Glutamatergic neuron (in vitro differentiated cells): ENCODE measurements at regions not wholly inside any gene's neighbourhood (a gene's known extent, or its start where the extent isn't known, plus 50 kb on each side); places are given as distances from the start of the nearest gene placed in this dataset.
"Not testable (repeated sequence)": the region's sequence is repeated elsewhere in the genome, so short reads cannot be mapped to it uniquely, and the experiment has no call there.

Source experiments
- DNase-seq: peaks from one replicate; pipeline ENCODE4 v3.0.0; 2022
- H3K27ac Mint-ChIP-seq: one replicate; pipeline ENCODE4 v1.8.0; 2020; ENCODE audit warnings: mild to moderate bottlenecking, mixed read lengths, inconsistent platforms; ENCODE audit not compliant: unreplicated experiment
- H3K27me3 Mint-ChIP-seq: one replicate; pipeline ENCODE4 v1.8.0; 2020; ENCODE audit warnings: mild to moderate bottlenecking, moderate library complexity, mixed read lengths, inconsistent platforms; ENCODE audit not compliant: unreplicated experiment
- H3K36me3 Mint-ChIP-seq: one replicate; pipeline ENCODE4 v1.8.0; 2020; ENCODE audit warnings: mild to moderate bottlenecking, mixed read lengths, inconsistent platforms; ENCODE audit not compliant: unreplicated experiment
- H3K4me1 Mint-ChIP-seq: one replicate; pipeline ENCODE4 v1.8.0; 2020; ENCODE audit warnings: mild to moderate bottlenecking, low read depth, mixed read lengths, inconsistent platforms; ENCODE audit not compliant: unreplicated experiment
- H3K4me3 Mint-ChIP-seq: one replicate; pipeline ENCODE4 v1.8.0; 2020; ENCODE audit warnings: mild to moderate bottlenecking, mixed read lengths, inconsistent platforms; ENCODE audit not compliant: unreplicated experiment
- H3K9me3 Mint-ChIP-seq: one replicate; pipeline ENCODE4 v1.8.0; 2020; ENCODE audit warnings: mild to moderate bottlenecking, moderate library complexity, mixed read lengths, inconsistent platforms; ENCODE audit not compliant: unreplicated experiment
- TF ChIP-seq, protein P1 (sequence below): fragments of 200-600 bp; sonication (generic); IDR thresholded peaks from one replicate; pipeline ENCODE4 v1.5.0; 2021; ENCODE audit not compliant: partially characterized antibody, unreplicated experiment

DNA sequence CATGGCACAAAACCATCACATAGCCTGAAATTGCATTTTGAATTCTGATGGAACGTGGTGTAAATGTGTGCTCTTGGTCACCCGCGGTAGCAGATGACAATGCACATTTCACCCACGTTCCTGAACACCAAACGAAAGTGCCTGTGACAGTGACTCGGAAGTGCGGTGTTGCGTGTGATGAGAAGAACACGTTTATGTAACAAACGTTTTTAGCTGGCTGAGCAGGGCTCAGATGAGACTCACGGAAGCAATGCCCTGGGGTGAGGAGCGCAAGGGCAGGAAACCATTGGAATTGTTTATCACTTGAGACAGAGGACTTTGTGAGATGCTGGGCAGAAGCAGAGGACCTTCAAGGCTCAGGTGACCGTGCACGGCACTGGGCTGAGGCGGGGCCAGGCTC is 449.2 kb upstream of the CFAP20DC start:
- Mint-ChIP-seq H3K27me3 (no peaks in the 10 kb centered on the region), H3K4me3 (no peak overlapping the region), H3K27ac (no peak overlapping the region), H3K36me3 (no peaks in the 10 kb centered on the region), H3K9me3 (peaks cover 1% of the 10 kb centered on the region), H3K4me1 (no peaks in the 10 kb centered on the region)
- DNase-seq = no peak
- TF ChIP-seq, protein P1, sequence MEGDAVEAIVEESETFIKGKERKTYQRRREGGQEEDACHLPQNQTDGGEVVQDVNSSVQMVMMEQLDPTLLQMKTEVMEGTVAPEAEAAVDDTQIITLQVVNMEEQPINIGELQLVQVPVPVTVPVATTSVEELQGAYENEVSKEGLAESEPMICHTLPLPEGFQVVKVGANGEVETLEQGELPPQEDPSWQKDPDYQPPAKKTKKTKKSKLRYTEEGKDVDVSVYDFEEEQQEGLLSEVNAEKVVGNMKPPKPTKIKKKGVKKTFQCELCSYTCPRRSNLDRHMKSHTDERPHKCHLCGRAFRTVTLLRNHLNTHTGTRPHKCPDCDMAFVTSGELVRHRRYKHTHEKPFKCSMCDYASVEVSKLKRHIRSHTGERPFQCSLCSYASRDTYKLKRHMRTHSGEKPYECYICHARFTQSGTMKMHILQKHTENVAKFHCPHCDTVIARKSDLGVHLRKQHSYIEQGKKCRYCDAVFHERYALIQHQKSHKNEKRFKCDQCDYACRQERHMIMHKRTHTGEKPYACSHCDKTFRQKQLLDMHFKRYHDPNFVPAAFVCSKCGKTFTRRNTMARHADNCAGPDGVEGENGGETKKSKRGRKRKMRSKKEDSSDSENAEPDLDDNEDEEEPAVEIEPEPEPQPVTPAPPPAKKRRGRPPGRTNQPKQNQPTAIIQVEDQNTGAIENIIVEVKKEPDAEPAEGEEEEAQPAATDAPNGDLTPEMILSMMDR = no peak

DNA sequence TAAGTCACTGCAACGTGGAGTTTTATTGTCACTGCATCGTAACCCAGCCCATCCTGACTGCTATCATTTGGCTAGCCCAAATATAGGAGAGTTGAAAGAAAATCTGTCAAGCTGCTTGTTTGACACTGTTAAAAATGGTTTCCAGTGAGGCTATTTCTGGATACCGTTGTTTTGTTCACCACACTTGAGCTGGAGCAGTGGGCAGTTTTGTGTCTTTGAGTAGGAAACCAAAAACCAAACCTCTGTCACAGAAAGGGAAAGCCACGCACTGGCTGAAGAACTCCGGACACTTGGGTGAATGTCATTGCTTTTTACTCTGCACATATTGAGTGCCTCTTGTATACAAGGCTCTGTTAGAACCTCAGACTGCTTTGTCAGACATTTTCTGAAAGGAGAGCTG is 446.4 kb upstream of the CFAP20DC start:
- TF ChIP-seq, protein P1 = no peak
- DNase-seq = no peak
- Mint-ChIP-seq H3K9me3 (peaks cover 1% of the 10 kb centered on the region), H3K36me3 (no peaks in the 10 kb centered on the region), H3K4me1 (no peaks in the 10 kb centered on the region), H3K27ac (no peak overlapping the region), H3K4me3 (no peak overlapping the region), H3K27me3 (no peaks in the 10 kb centered on the region)

DNA sequence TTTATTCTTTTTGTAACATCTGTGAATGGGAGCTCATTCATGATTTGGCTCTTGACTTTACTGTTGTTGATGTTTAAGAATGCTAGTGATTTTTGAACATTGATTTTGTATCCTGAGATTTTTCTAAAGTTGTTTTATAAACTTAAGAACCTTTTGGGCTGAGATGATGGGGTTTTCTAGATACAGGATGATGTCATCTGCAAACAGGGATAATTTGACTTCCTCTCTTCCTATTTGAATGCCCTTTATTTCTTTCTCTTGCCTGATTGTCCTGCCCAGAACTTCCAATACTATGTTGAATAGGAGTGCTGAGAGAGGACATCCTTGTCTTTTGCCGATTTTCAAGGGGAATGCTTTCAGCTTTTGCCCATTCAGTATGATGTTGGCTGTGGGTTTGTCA is 445.1 kb upstream of the CFAP20DC start:
- not testable (repeated sequence) for DNase-seq, H3K9me3 Mint-ChIP-seq, H3K27ac Mint-ChIP-seq, H3K27me3 Mint-ChIP-seq, H3K4me1 Mint-ChIP-seq, H3K4me3 Mint-ChIP-seq, H3K36me3 Mint-ChIP-seq

DNA sequence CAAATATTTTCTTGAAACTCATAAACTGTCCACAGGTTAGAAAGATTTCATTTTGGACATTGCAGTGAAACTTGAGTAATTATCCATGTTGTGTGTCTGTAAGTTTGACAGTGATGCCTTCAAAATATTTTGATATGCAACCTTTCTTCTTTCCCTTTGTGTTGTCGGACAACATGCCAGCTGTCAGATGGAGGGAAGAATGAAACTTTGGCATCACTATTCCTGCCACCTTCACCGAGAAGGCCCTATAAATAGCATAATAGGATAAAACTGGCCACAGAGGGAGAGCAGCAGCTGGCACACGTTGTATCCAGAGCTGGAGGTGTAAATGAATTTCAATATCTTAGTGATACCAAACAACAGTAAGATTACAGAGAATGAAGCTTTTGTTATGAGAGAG is 436.7 kb upstream of the CFAP20DC start:
- Mint-ChIP-seq H3K4me3 (no peak overlapping the region), H3K27me3 (no peaks in the 10 kb centered on the region), H3K27ac (no peak overlapping the region), H3K9me3 (no peaks in the 10 kb centered on the region), H3K4me1 (no peaks in the 10 kb centered on the region), H3K36me3 (no peaks in the 10 kb centered on the region)
- DNase-seq = no peak
- TF ChIP-seq, protein P1 = no peak

DNA sequence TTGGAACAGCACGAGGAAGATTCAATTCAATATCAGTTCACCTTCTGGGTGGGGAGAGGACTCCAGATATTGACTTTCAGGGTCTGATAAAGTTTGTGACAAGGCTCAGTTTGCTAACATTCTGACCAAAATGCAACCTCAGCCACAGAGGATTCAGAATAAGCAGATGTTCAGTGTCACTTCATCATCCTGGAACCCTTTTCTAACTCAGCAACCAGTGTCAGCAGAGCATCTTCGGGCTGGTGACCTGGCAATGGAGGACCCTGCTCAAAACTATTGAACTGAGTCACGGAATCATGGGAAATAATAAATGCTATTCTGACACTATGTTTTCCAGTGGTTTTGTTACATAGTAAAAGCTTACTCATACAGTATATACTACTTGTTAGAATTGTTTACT is 433.4 kb upstream of the CFAP20DC start:
- no peaks in the 10 kb centered on the region for H3K36me3 Mint-ChIP-seq
- no peak for DNase-seq
- H3K27me3 Mint-ChIP-seq = no peaks in the 10 kb centered on the region
- peaks cover 4% of the 10 kb centered on the region for H3K4me1 Mint-ChIP-seq
- TF ChIP-seq, protein P1 = no peak
- H3K27ac Mint-ChIP-seq = no peak overlapping the region
- H3K9me3 Mint-ChIP-seq = no peaks in the 10 kb centered on the region
- H3K4me3 Mint-ChIP-seq = no peak overlapping the region

DNA sequence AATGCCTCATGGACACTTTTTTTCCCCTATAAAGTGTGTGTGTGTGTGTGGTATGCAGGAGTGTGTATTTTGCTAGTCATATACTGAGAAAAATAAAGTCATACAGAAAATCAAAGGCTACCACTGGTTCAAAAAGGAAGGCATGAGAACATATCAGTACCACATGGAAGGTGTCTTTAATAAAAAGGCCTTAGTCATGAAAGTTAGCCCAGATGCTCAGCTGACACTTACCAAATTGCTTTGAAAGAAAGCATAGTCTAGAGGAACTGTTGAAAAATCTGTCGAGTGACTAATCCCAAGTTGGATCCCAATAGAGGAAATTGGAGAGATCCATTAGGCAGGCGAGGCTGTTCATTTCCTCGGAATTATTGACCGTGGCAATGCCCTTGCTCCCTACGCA is 432.9 kb upstream of the CFAP20DC start:
- H3K4me3 Mint-ChIP-seq = no peak overlapping the region

More for the DNA sequence above, 432.9 kb upstream of the CFAP20DC start:
- TF ChIP-seq, protein P1 = no peak
- peaks cover 4% of the 10 kb centered on the region for H3K4me1 Mint-ChIP-seq
- H3K9me3 Mint-ChIP-seq = no peaks in the 10 kb centered on the region
- DNase-seq = no peak
- no peak overlapping the region for H3K27ac Mint-ChIP-seq
- H3K27me3 Mint-ChIP-seq = no peaks in the 10 kb centered on the region
- no peaks in the 10 kb centered on the region for H3K36me3 Mint-ChIP-seq
